ENCODE measurements at regions not wholly inside any gene's neighbourhood (a gene's known extent, or its start where the extent isn't known, plus 50 kb on each side); places are given as distances from the start of the nearest gene placed in this dataset.

- no peak for TF ChIP-seq CTCF (IDR thresholded peaks at IDR 0.05)
- TF ChIP-seq POLR2A (IDR thresholded peaks at IDR 0.05), result no peak
Observed at GRCh38 chr5:120082316-120083068, 381.6 kb upstream of the PRR16 start.

Measured in uterus (tissue), 2 donors.